Tongue (tissue), 1 donor: ENCODE measurements at regions not wholly inside any gene's neighbourhood (a gene's known extent, or its start where the extent isn't known, plus 50 kb on each side); places are given as distances from the start of the nearest gene placed in this dataset.

Experiments used
- DNase-seq: peaks from one replicate; pipeline ENCODE4 v3.0.0-alpha.2; 2015

- no peak for DNase-seq
Measured at GRCh38 chr3:25099666-25100065, 328.4 kb upstream of the RARB start.

DNA sequence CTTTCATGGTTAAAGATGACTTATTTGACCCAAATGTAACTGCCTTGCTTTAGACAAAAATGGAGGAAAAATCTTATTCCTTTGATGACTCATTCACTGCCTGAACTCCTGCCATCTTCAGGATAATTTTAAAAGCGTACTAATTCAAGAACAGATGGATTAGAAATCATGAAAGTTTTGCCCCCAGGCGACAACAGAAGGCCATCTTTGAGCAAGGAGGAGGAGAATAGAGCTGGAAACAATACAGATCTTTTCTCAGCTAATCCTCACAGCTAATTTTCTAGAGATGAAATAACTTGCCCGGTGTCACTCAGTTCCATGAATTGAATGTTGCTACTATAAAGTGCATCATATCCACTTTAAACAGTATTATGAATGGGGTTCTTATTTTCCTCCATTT is 324.7 kb upstream of the RARB start:
- DNase-seq: no peak

- DNase-seq: no peak
Measured at GRCh38 chr3:25107918-25108617, 320.0 kb upstream of the RARB start.

- DNase-seq: no peak
Measured at GRCh38 chr3:25110642-25111041, 317.4 kb upstream of the RARB start.

DNA sequence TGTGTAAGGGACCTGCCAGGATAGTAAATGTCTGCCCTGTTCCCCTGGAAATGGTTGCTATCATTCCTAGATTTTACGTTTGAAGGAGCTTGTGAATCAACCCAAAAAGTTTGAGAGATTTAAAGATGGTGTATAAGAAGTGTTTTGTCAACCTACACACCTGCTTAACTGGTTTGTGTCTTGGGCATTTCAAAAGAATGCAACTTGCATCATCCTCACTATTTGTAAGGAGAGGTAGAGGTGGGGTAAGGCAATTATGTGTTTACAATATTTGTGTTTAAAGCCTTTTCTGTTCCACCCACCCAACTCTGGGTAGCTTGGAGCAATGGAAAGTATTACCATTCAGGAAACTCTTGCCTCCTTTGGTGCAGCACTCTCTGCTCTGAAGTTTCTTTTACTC is 314.2 kb upstream of the RARB start:
- no peak for DNase-seq

GRCh38 chr3:25114532-25114931 is 313.5 kb upstream of the RARB start:
- no peak for DNase-seq

- no peak for DNase-seq
Measured at GRCh38 chr3:25117005-25117593, 311.0 kb upstream of the RARB start.

DNA sequence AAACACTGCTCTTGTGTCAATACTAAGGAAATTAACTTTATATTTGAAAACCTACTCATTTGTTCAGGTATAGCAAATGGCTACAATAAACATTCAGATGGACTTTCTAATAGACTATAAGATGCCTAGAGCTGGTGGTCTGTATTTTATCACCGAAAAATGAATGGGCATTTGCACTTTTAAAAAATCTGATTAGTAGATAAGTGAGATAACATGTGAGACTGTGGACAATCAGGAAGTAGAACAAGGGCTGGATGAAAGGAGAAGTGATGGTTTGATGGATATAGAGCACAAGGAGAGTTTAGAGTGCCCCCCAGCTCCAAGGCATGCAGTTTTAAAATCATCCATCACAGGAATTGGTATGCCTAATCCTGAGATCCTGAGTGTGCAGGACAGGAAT is 308.4 kb upstream of the RARB start:
- DNase-seq: no peak

DNA sequence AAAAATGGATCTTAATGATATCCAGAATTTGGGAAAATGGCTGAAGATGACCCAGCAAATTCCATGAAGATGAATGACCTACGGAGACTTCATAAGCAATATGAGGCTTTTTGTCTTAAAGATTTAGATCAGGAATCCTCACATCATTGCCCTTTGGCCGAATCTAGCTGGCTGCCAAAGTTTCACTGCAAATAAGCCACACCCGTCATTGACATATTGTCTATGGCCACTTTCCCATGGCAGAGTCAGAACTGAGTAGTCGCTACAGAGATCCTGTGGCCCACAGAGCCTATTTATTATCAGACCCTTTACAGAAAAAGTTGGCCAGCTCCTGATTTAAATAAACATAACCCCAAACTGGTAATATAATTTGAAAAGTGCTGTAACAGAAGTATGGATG is 307.4 kb upstream of the RARB start:
- no peak for DNase-seq

DNA sequence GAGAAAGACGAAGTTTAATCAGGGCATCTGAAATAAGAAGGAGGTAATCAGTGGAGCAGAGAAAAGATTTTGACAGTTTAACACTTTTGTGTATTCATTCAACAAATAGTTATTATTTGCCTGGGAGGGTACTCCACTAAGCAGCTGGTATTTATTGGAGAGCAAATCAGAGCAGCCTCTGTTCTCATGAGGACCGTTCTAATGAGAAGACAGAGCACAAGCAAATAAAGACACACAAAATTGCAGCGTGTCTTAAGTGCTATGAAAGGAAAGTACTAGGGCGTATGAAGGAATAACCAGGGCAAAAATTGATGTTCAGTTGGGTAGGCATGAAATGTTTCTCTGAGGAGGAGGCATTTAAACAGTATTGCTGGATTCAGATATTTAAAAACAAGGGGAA is 302.9 kb upstream of the RARB start:
- DNase-seq: no peak

GRCh38 chr3:25128735-25129134 is 299.3 kb upstream of the RARB start:
- DNase-seq: no peak

DNA sequence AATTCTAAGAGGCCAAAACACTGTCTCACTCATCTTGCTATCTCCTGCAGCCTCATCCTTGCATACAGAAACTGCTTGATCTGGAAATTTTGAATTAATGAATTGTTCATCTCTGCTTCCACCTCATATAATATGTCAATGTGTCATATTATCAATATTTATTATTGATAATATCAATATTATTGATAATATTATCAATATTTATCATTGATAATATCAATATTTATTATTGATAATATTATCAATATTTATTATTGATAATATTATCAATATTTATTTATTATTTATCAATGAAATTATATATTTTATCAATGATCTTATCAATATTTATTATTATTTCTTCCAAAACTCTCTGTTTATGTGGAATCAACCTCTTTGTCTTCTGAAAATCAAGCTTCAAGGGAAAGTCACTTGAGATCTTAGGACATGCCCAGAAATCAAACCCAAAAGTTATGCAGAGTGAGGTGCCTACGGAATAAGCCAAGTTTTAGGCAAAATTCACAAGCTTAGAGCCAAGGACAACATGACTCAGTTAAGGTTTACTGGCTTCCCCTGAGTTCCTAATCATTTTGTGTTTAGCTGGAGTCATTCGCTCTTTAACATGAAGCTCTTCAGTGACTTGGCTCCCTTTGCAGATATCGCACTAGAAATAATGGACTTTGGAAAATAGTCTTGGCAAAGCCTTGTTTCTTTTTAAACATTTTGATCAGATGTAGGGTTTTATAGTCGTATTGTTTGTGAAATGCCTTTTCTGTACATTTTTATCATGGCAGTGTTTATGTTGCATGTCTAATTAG is 297.1 kb upstream of the RARB start:
- peak; percentile 37 for DNase-seq

DNA sequence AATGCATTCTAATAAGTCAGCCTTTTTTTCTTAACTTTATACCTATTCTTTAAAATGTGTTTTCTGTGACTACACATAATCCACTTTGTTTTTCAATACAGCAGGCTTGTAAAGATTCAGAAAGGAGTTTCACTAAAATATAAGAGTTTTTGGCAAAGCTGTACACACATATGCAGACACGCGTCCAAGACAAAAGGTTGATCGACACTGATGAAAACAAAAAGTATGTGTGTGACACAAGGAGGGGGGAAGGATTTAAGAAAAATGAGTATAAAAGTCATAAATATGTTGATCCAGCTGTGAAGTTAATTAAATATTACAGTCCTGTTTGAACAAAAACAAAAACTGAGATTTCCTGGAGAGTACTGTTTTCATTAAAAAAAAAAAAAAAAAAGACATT is 294.5 kb upstream of the RARB start:
- DNase-seq: peak; percentile 29

DNA sequence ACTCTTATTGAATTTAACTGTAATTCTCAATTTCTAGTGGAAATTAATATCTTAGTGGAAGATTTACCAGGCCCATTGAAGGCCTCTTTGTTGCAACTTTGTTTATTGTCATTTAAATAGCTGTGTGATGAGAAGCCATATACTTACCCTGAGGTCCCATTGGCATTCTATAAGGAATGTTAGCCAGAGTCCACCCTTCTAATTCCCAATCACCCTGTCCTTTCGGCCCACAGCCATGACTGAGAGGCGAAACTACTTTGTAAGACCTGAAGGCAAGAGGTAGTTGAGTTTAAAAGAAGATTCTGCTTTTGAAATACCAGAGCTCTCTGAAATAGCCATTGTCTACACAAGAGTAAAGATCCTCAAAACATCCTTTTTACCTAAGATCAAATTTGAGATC is 290.5 kb upstream of the RARB start:
- no peak for DNase-seq

DNA sequence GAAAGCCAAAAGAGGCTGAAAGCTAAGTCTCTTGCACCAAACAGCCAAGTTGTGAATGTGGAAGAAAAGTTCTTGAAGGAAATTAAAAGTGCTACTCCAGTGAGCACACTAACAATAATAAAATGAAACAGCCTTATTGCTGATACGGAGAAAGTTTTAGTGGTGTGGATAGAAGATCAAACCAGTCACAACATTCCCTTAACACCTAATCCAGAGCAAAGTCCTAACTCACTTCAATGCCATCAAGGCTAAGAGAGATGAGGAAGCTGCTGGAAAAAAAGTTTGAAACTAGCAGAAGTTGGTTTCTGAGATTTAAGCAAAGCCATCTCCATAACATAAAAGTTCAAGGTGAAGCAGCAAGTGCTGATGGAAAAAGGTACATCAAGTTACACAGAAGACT is 288.8 kb upstream of the RARB start:
- DNase-seq: no peak

DNA sequence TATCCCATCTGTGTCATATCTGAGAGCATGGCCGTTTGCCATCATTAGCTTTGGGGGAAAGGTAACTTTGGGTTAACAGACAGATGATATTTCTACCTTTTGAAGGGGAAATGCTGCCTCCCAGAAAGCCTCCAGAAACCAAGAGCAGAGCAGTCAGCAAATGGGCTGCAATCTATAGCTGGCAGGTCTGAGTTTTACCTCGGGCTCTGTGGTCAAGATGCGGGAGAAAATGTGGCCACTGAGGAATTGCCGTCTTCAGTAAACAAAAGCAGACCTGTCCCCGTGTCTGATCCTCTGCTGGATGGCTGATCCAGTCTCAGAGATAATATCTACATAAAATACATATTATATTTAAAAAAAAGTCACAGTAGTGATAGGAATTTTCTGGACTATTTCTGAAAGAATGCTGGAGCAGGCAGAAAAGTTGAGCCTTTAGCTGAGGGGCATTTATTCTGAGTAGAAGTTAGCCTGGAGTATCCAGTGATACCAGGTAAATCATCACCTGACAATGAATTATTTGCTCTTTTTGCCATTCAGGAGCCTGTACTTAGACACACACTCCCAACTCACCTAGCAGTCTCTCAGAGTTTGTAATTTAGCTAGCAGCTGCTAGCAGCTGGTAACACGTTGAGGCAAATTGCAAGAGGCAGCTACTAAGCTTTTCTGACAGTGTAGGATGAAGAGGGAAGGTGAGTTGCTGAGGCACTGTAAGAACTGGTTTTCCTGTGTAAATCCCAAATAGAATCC is 285.3 kb upstream of the RARB start:
- DNase-seq: no peak

GRCh38 chr3:25143356-25144025 is 284.6 kb upstream of the RARB start:
- DNase-seq: no peak

DNA sequence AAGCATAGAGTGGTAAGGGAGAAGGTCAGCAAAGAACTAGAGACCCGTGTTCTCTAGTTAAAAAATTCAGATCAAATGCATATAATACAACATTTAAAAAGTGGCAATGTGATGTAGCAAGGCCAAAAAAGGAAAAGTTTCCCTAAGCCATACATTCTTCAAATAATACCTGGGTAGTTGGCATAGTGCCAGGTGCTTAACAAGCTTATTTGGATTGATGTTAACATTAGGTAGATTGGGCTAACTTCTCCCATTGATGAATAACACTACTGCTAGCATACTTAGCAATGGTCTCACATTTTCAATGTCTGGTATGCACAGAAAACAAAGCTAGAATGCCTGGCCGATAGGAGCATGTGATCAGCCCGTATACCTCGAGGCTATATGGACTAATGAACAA is 283.6 kb upstream of the RARB start:
- no peak for DNase-seq

- DNase-seq: no peak
Measured at GRCh38 chr3:25145176-25145575, 282.9 kb upstream of the RARB start.

DNA sequence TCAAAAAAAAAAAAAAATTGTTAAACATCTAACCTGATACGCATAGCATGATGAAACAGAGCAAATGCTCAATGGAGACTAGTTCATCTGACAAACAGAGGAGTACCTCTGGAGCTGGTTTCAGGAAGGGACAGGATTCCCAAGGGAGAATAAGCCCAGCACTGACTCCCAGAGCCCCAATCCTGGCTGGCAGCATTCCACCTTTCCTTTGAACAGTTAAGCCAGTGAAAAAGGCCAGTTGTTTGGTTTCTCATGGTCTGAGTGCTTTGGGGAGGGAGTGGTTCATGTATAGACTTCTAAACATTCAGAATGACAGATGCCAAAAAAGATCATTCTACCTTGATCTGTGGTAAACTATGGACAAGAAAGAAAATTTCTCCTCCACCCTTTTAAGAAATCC is 277.9 kb upstream of the RARB start:
- no peak for DNase-seq

DNA sequence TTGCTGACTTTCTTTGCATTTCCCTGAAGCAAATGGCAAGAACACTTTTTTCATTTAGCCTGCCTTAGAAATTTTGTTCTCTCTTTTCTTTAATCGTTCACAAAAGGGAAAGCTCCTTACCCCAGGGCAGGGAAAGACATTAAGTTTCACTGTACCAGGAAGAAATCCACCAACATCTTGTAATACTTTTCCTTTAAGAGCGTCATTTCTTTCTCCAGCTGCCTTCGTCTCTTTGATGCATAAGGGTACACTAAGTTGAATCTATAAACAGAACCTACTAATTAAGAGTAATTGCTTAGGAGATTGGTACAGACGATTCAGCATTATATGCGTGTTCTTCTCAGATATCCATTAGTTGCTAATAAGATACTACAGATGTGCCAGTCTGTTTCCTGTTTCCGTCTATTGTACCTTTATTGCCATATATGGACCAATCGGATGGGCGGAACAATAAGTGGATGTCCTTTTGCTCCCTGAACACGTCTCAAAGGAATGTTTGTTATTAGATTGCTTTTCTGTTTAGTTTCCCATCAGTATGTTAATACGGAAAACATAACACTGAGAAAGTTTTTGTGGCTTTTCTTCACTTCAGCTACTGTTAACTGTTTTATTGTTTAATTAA is 276.7 kb upstream of the RARB start:
- peak; percentile 35 for DNase-seq

GRCh38 chr3:25151903-25152295 is 276.2 kb upstream of the RARB start:
- DNase-seq: no peak
